T-helper 1 cell treated with Interleukin-12 subunit alpha and Interleukin-12 subunit beta and Interleukin-4 antibody, amounts not matched to agents 30 μg/mL and 1 μg/mL, for 36 hours (primary cell): ENCODE measurements at regions not wholly inside any gene's neighbourhood (a gene's known extent, or its start where the extent isn't known, plus 50 kb on each side); places are given as distances from the start of the nearest gene placed in this dataset.
"Not testable (repeated sequence)": the region's sequence is repeated elsewhere in the genome, so short reads cannot be mapped to it uniquely, and the experiment has no call there.

Source experiments
- H3K27ac Mint-ChIP-seq: one replicate; pipeline ENCODE4 v1.8.0; 2021; ENCODE audit warnings: mild to moderate bottlenecking, mixed read lengths
- H3K27me3 Mint-ChIP-seq: one replicate; pipeline ENCODE4 v1.8.0; 2021; ENCODE audit warnings: low read depth, mixed read lengths
- H3K36me3 Mint-ChIP-seq: one replicate; pipeline ENCODE4 v1.8.0; 2021; ENCODE audit warnings: low read depth, mixed read lengths
- H3K4me1 Mint-ChIP-seq: one replicate; pipeline ENCODE4 v1.8.0; 2021; ENCODE audit warnings: low read depth, mixed read lengths
- H3K4me3 Mint-ChIP-seq: one replicate; pipeline ENCODE4 v1.8.0; 2021; ENCODE audit warnings: mild to moderate bottlenecking, moderate library complexity, mixed read lengths
- H3K9me3 Mint-ChIP-seq: one replicate; pipeline ENCODE4 v1.8.0; 2021; ENCODE audit warnings: mixed read lengths

GRCh38 chr7:4603843-4604231 is 78.3 kb upstream of the FOXK1 start:
- Mint-ChIP-seq H3K4me3 (no peak overlapping the region), H3K4me1 (no peaks in the 10 kb centered on the region), H3K27ac (no peak overlapping the region), H3K9me3 (no peaks in the 10 kb centered on the region), H3K27me3 (no peaks in the 10 kb centered on the region), H3K36me3 (no peaks in the 10 kb centered on the region)

DNA sequence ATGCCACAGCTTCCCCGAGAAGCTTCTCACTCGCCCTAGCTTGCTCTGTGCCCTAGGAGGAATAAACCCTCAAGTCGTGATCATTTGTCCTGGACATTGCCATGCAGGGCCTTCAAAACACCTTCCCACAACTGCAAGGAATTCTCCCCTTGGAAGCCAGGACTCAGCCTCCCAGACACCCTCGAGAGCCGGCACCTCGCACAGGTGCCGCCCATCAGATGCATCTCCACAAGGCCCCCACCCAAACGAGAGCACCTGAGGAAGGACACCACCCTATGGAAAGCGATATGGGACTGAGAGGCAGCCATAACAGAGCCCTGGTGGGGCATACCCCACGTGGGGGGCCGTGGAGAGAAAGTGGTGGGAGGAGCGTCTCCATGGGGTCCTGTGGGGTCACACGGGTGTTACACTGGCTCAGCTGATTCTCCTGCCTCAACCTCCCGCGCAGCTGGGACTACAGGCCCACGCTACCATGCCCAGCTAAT is 77.6 kb upstream of the FOXK1 start:
- Mint-ChIP-seq H3K27ac (no peak overlapping the region), H3K27me3 (no peaks in the 10 kb centered on the region), H3K9me3 (no peaks in the 10 kb centered on the region)

GRCh38 chr7:4606797-4607196 is 75.3 kb upstream of the FOXK1 start:
- Mint-ChIP-seq H3K27me3 (no peaks in the 10 kb centered on the region), H3K9me3 (no peaks in the 10 kb centered on the region), H3K27ac (no peak overlapping the region), H3K36me3 (no peaks in the 10 kb centered on the region), H3K4me1 (peaks cover 3% of the 10 kb centered on the region), H3K4me3 (no peak overlapping the region)

More for the DNA sequence above, 77.6 kb upstream of the FOXK1 start:
- H3K4me3 Mint-ChIP-seq, result no peak overlapping the region
- no peaks in the 10 kb centered on the region for H3K36me3 Mint-ChIP-seq
- H3K4me1 Mint-ChIP-seq, result no peaks in the 10 kb centered on the region

DNA sequence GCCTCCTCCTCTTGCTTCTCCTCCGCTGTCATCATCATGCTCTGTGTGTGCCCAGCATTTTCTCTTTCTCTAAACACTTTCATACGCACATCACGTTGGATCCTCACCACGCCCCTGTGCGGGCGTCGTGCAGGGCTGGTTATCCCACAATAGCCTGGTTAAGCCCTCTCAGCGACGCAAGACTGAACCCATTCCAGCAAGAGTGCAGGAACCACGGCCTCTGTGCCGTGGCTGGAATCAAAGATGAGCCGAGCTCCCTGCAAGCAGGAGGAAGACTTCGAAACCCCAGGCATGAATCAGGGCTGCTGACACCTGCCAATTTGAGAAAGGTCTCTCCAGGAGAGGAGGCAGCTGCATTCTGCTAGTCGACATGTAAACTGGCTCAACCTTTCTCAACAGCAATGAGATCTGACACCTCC is 74.8 kb upstream of the FOXK1 start:
- Mint-ChIP-seq H3K36me3 (no peaks in the 10 kb centered on the region), H3K27me3 (no peaks in the 10 kb centered on the region), H3K9me3 (no peaks in the 10 kb centered on the region), H3K4me3 (no peak overlapping the region), H3K27ac (no peak overlapping the region), H3K4me1 (peaks cover 3% of the 10 kb centered on the region)

- not testable (repeated sequence) for H3K36me3 Mint-ChIP-seq, H3K27ac Mint-ChIP-seq
Measured at GRCh38 chr7:4609576-4609975, 72.5 kb upstream of the FOXK1 start.

DNA sequence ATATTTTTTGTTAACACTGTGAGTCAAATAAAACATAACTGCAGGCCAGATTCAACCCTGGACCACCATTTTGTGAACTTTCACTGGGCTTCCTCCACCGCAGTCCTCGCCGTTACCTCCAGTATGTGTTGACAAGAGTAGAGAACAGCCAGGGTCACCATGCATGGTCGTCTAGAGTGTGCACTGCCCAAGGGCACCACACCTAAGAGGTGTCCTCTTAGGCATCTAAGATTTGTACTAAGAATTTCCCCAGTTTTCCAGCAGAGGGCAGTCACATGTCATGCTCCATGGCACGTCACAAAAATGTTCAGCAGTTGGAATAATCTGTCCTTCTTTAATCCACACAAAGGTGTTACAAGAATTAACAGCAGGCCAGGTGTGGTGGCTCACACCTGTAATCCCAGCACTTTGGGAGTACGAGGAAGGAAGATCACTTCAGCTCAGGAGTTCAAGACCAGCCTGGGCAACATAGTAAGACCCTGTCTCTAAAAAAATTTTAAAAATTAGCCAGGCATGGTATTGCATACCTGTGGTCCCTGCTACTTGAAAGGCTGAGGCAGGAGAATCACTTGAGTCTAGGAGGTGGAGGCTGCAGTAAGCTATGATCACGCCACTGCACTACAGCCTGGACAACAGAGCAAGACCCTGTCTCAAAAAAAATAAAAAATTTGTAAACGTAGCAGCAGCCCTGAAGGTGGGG is 71.2 kb upstream of the FOXK1 start:
- H3K9me3 Mint-ChIP-seq, result no peaks in the 10 kb centered on the region
- H3K4me3 Mint-ChIP-seq, result no peak overlapping the region
- no peak overlapping the region for H3K27ac Mint-ChIP-seq

More at GRCh38 chr7:4609576-4609975, 72.5 kb upstream of the FOXK1 start:
- not testable (repeated sequence) for H3K9me3 Mint-ChIP-seq, H3K4me3 Mint-ChIP-seq, H3K27me3 Mint-ChIP-seq
- peaks cover 13% of the 10 kb centered on the region for H3K4me1 Mint-ChIP-seq

GRCh38 chr7:4612237-4612636 is 69.9 kb upstream of the FOXK1 start:
- Mint-ChIP-seq H3K27me3 (no peaks in the 10 kb centered on the region), H3K4me1 (peaks cover 13% of the 10 kb centered on the region), H3K36me3 (no peaks in the 10 kb centered on the region), H3K4me3 (no peak overlapping the region), H3K9me3 (no peaks in the 10 kb centered on the region), H3K27ac (no peak overlapping the region)

More for the DNA sequence above, 71.2 kb upstream of the FOXK1 start:
- Mint-ChIP-seq H3K36me3 (no peaks in the 10 kb centered on the region), H3K27me3 (no peaks in the 10 kb centered on the region), H3K4me1 (peaks cover 13% of the 10 kb centered on the region)

DNA sequence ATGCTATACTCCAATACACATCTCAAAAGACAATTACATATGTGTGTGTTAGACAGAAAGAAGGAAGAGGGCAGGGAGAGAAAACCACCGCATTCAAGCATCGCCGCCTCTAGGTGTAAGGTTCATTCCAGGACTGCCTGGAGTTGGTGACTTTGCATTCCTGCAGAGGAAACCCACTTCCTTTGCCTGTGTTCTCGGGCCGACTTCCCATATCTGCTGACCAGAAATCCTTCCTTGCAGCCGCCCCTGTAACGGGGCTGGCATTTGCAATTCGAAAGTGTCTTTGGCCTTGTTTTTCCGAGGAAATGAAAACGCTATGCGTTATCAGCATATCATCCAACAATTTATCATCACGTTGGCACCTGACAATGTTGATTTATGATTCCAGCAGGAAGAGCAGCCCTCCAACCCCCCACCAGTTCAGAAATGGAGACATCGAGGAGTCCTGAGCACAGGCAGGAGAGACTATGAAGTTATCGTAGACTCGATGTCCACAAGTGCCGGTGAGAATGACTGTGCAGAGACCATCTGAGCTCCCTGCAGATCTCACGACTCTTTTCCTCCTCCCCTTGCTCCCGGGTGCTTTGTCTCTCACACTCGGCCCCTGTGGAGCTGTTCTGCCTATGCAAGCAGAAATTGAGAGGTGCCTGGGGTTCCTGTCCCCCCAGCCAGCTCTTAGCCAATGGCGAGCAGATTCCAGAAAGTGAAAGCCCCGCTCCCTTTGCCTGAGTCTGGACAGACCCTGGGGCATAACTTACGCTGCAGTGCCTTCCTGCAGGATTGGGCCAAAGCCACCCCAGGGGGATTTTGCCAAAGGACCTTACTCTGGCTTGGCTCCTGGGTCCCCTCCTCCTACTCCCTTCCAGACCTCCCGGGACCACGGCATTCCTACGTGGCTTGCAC is 68.9 kb upstream of the FOXK1 start:
- no peaks in the 10 kb centered on the region for H3K36me3 Mint-ChIP-seq
- peaks cover 13% of the 10 kb centered on the region for H3K4me1 Mint-ChIP-seq
- H3K4me3 Mint-ChIP-seq, result peak overlapping the region; percentile 56
- H3K27ac Mint-ChIP-seq, result no peak overlapping the region
- H3K27me3 Mint-ChIP-seq, result no peaks in the 10 kb centered on the region
- no peaks in the 10 kb centered on the region for H3K9me3 Mint-ChIP-seq

- H3K4me3 Mint-ChIP-seq, result no peak overlapping the region
Measured at GRCh38 chr7:4613846-4614548, 68.1 kb upstream of the FOXK1 start.

DNA sequence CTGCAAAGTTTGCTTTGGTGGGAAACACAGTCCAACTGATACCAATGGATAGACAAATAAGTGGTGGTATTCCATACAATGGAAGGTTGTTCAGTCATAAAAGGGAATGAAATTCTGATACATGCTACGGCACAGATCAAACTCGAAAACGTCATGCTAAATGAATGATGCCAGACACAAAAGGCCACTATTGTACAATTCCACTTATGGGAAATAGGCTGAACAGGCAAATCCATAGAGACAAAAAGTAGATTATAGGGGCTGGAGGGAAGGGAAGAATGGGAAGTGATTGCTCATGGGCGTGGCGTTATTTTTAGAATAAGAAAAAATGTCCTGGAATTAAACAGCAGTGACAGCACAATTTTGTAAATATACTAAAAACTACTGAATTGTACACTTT is 66.0 kb upstream of the FOXK1 start:
- peaks cover 14% of the 10 kb centered on the region for H3K4me1 Mint-ChIP-seq
- no peak overlapping the region for H3K27ac Mint-ChIP-seq
- H3K36me3 Mint-ChIP-seq, result no peaks in the 10 kb centered on the region
- H3K4me3 Mint-ChIP-seq, result no peak overlapping the region
- no peaks in the 10 kb centered on the region for H3K27me3 Mint-ChIP-seq
- H3K9me3 Mint-ChIP-seq, result peaks cover 5% of the 10 kb centered on the region

More at GRCh38 chr7:4613846-4614548, 68.1 kb upstream of the FOXK1 start:
- Mint-ChIP-seq H3K4me1 (peaks cover 13% of the 10 kb centered on the region), H3K27me3 (no peaks in the 10 kb centered on the region), H3K36me3 (no peaks in the 10 kb centered on the region), H3K27ac (no peak overlapping the region), H3K9me3 (no peaks in the 10 kb centered on the region)

DNA sequence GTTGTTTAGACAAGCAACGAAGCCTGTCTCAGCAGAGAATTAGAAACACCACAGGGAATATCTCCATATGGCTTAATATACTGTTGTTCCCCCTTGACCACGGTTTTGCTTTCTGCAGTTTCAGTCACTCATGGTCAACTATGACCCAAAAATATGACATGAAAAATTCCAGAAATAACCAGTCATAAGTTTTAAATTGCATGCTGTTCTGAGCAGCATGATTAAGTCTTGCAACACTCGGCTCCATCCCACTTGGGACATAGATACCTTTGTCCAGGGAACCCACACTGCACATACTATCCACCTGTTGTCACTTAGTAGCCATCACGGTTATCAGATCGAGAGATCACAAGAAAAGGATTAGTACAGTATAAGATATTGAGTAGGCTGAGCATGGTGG is 60.7 kb upstream of the FOXK1 start:
- Mint-ChIP-seq H3K9me3 (peaks cover 26% of the 10 kb centered on the region), H3K27me3 (no peaks in the 10 kb centered on the region), H3K27ac (no peak overlapping the region), H3K4me3 (no peak overlapping the region), H3K36me3 (peaks cover 2% of the 10 kb centered on the region), H3K4me1 (peaks cover 9% of the 10 kb centered on the region)

GRCh38 chr7:4626318-4626845 is 55.7 kb upstream of the FOXK1 start:
- Mint-ChIP-seq H3K27ac (no peak overlapping the region), H3K4me1 (peaks cover 4% of the 10 kb centered on the region), H3K36me3 (peaks cover 2% of the 10 kb centered on the region), H3K9me3 (peaks cover 18% of the 10 kb centered on the region), H3K4me3 (no peak overlapping the region), H3K27me3 (peaks cover 4% of the 10 kb centered on the region)

- Mint-ChIP-seq H3K27ac (no peak overlapping the region), H3K27me3 (peaks cover 4% of the 10 kb centered on the region), H3K4me3 (no peak overlapping the region), H3K36me3 (no peaks in the 10 kb centered on the region), H3K9me3 (no peaks in the 10 kb centered on the region), H3K4me1 (peaks cover 4% of the 10 kb centered on the region)
Measured at GRCh38 chr7:4629287-4629895, 52.7 kb upstream of the FOXK1 start.
